CD4-positive, alpha-beta T cell (primary cell): ENCODE measurements at regions not wholly inside any gene's neighbourhood (a gene's known extent, or its start where the extent isn't known, plus 50 kb on each side); places are given as distances from the start of the nearest gene placed in this dataset.

Source experiments
- ATAC-seq: fragments of 200-7000 bp; cut with Tn5 transposase; one replicate; pipeline ENCODE4 v1.10.0; 2022; ENCODE audit warnings: mild to moderate bottlenecking; ENCODE audit not compliant: poor library complexity
- CTCF ChIA-PET: fragments of 350-600 bp; sonication (Branson Sonifier 250); formaldehyde crosslinking; loops from one replicate; lab custom pipeline; 2021; ENCODE audit warnings: antibody characterized with exemption, inconsistent platforms; lab: Charles Lee
- POLR2A ChIA-PET: fragments of 350-600 bp; sonication (Branson Sonifier 250); formaldehyde crosslinking; loops from one replicate; lab custom pipeline; 2021; ENCODE audit warnings: antibody characterized with exemption, inconsistent platforms; lab: Charles Lee
- DNase-seq, 14 experiments: peaks; one replicate each; pipeline ENCODE4 v3.0.0-alpha.2; 2013 to 2020; ENCODE audit warnings: mixed read lengths in 2 of 14
- H3K27ac ChIP-seq, 2 donors: one replicate each; pipeline versions ENCODE4 v1.5.1 to v1.7.0; 2013; ENCODE audit warnings: low read length in 2 of 2, low read depth in 1 of 2, mild to moderate bottlenecking in 1 of 2
- H3K27me3 ChIP-seq, 2 experiments: 1 replicate in 1 of 2; 2 replicates in 1 of 2; pipeline versions ENCODE4 v1.6.1 to v1.7.0; 2013; ENCODE audit warnings: low read length in 2 of 2, control low read depth in 1 of 2, mild to moderate bottlenecking in 1 of 2, moderate library complexity in 1 of 2; ENCODE audit not compliant: insufficient read depth in 2 of 2, control insufficient read depth in 1 of 2
- H3K36me3 ChIP-seq: one replicate; pipeline ENCODE4 v1.6.1; 2013; ENCODE audit warnings: low read length, control low read depth; ENCODE audit not compliant: insufficient read depth
- H3K4me1 ChIP-seq: one replicate; pipeline ENCODE4 v1.6.1; 2013; ENCODE audit warnings: low read length, control low read depth; ENCODE audit not compliant: insufficient read depth
- H3K4me3 ChIP-seq: one replicate; pipeline ENCODE4 v1.5.1; 2013; ENCODE audit warnings: mild to moderate bottlenecking, low read length, moderate library complexity
- H3K9me3 ChIP-seq, 2 experiments: 1 replicate in 1 of 2; 2 replicates in 1 of 2; pipeline versions ENCODE4 v1.6.1 to v1.7.0; 2013; ENCODE audit warnings: low read length in 2 of 2, mild to moderate bottlenecking in 2 of 2, control low read depth in 1 of 2, moderate library complexity in 1 of 2; ENCODE audit not compliant: control insufficient read depth in 1 of 2, insufficient read depth in 1 of 2
- H3K27ac Mint-ChIP-seq: one replicate; pipeline ENCODE4 v1.8.0; 2020; ENCODE audit warnings: mixed read lengths
- H3K27me3 Mint-ChIP-seq: one replicate; pipeline ENCODE4 v1.8.0; 2021; ENCODE audit warnings: mixed read lengths
- H3K36me3 Mint-ChIP-seq: one replicate; pipeline ENCODE4 v1.8.0; 2021; ENCODE audit warnings: low read depth, mixed read lengths
- H3K4me1 Mint-ChIP-seq: one replicate; pipeline ENCODE4 v1.8.0; 2021; ENCODE audit warnings: low read depth, mixed read lengths
- H3K4me3 Mint-ChIP-seq: one replicate; pipeline ENCODE4 v1.8.0; 2020; ENCODE audit warnings: mild to moderate bottlenecking, mixed read lengths
- H3K9me3 Mint-ChIP-seq: one replicate; pipeline ENCODE4 v1.8.0; 2020; ENCODE audit warnings: mixed read lengths
- CTCF ChIP-seq: fragments of 200-600 bp; IDR thresholded peaks from one replicate; pipeline ENCODE4 v1.8.0; 2022; ENCODE audit warnings: antibody characterized with exemption, mild to moderate bottlenecking
- intact Hi-C, 2 experiments: fragments of 100-400 bp; cut with DNase I in 1 of 2; cut with micrococcal nuclease in 1 of 2; formaldehyde crosslinking; loops; one replicate each; pipeline versions ENCODE4 v1.15.1 to v1.9.0; 2023 to 2025; cut with DNase I, micrococcal nuclease

GRCh38 chr7:13794581-13794980 is 194.9 kb downstream of the ETV1 start:
- ATAC-seq: no peak
- CTCF ChIA-PET: no interaction called here
- POLR2A ChIA-PET: no interaction called here
- Histone ChIP-seq H3K9me3 (no peaks in the 10 kb centered on the region), H3K27ac (no peak overlapping the region), H3K36me3 (no peaks in the 10 kb centered on the region), H3K27me3 (no peaks in the 10 kb centered on the region), H3K4me3 (no peak overlapping the region), H3K4me1 (no peaks in the 10 kb centered on the region)
- Mint-ChIP-seq H3K27me3 (no peaks in the 10 kb centered on the region), H3K9me3 (no peaks in the 10 kb centered on the region), H3K27ac (no peak overlapping the region), H3K4me3 (no peak overlapping the region), H3K36me3 (no peaks in the 10 kb centered on the region), H3K4me1 (no peaks in the 10 kb centered on the region)
- intact Hi-C loops: no loop called here
- TF ChIP-seq CTCF: no peak
- DNase-seq: no peak

- Histone ChIP-seq H3K4me1 (no peaks in the 10 kb centered on the region), H3K9me3 (no peaks in the 10 kb centered on the region), H3K27me3 (no peaks in the 10 kb centered on the region), H3K36me3 (no peaks in the 10 kb centered on the region), H3K27ac (no peak overlapping the region), H3K4me3 (no peak overlapping the region)
- ChIA-PET CTCF (no interaction called here), POLR2A (no interaction called here)
- Mint-ChIP-seq H3K4me1 (no peaks in the 10 kb centered on the region), H3K27me3 (no peaks in the 10 kb centered on the region), H3K36me3 (no peaks in the 10 kb centered on the region), H3K4me3 (no peak overlapping the region), H3K27ac (no peak overlapping the region), H3K9me3 (peaks cover 3% of the 10 kb centered on the region)
- intact Hi-C loops: no loop called here
- ATAC-seq: no peak
- TF ChIP-seq CTCF: no peak
- DNase-seq: no peak
Measured at GRCh38 chr7:13797545-13797944, 191.9 kb downstream of the ETV1 start.

- Histone ChIP-seq H3K4me3 (no peak overlapping the region), H3K36me3 (no peaks in the 10 kb centered on the region), H3K4me1 (no peaks in the 10 kb centered on the region), H3K9me3 (no peaks in the 10 kb centered on the region), H3K27ac (no peak overlapping the region), H3K27me3 (peaks cover 0 to 3% of the 10 kb centered on the region in 2 experiments)
- H3K27me3 Mint-ChIP-seq: no peaks in the 10 kb centered on the region
- DNase-seq: peak in 2 of 14 experiments; percentile 5 to 44
- H3K27ac Mint-ChIP-seq: no peak overlapping the region
- CTCF ChIA-PET: no interaction called here
- POLR2A ChIA-PET: no interaction called here
- no peaks in the 10 kb centered on the region for H3K4me1 Mint-ChIP-seq
- intact Hi-C loops: no loop called here
- H3K36me3 Mint-ChIP-seq: no peaks in the 10 kb centered on the region
- no peak overlapping the region for H3K4me3 Mint-ChIP-seq
- peaks cover 4% of the 10 kb centered on the region for H3K9me3 Mint-ChIP-seq
- no peak for ATAC-seq
- TF ChIP-seq CTCF: no peak
Measured at GRCh38 chr7:13800694-13801448, 188.6 kb downstream of the ETV1 start.
